ENCODE measurements at regions not wholly inside any gene's neighbourhood (a gene's known extent, or its start where the extent isn't known, plus 50 kb on each side); places are given as distances from the start of the nearest gene placed in this dataset.

- Histone ChIP-seq H3K79me1 (ENCODE audit: insufficient read depth, low read depth, low read length, poor library complexity, severe bottlenecking) (no peaks in the 10 kb centered on the region), H2BK20ac (ENCODE audit: low read depth, low read length, poor library complexity, severe bottlenecking) (no peak overlapping the region), H3K4ac (ENCODE audit: low read depth, low read length) (no peak overlapping the region), H2BK15ac (ENCODE audit: low read depth, low read length) (no peak overlapping the region), H3K9ac (ENCODE audit: extremely low read depth, insufficient read length, low read length) (no peak overlapping the region), H3K14ac (ENCODE audit: insufficient read depth, low read length) (no peak overlapping the region), H3K9me3 (ENCODE audit: control insufficient read depth, low read depth, low read length) (no peaks in the 10 kb centered on the region), H3K4me2 (ENCODE audit: insufficient read depth, insufficient read length, low read length) (no peak overlapping the region), H3K27ac (ENCODE audit: insufficient read length, low read depth, low read length) (no peak overlapping the region), H3K79me2 (ENCODE audit: insufficient read depth, low read length) (no peaks in the 10 kb centered on the region), H4K8ac (replicated peaks; ENCODE audit: insufficient read length, low read depth, low read length) (no peak overlapping the region), H3K23ac (ENCODE audit: insufficient read length, low read depth, low read length) (no peak overlapping the region), H2BK120ac (ENCODE audit: low read depth, low read length, poor library complexity, severe bottlenecking) (no peak overlapping the region), H3K56ac (ENCODE audit: insufficient read length, low read depth, low read length) (no peak overlapping the region), H3K27me3 (ENCODE audit: insufficient read depth, low read length) (no peaks in the 10 kb centered on the region; the same call in 1 of the 2 replicates), H2BK12ac (ENCODE audit: insufficient read length, low read depth, low read length) (no peak overlapping the region), H4K20me1 (ENCODE audit: control insufficient read depth, insufficient read depth, insufficient read length) (no peaks in the 10 kb centered on the region), H4K5ac (ENCODE audit: insufficient read length, low read depth, low read length) (no peak overlapping the region), H2AK5ac (ENCODE audit: insufficient read length, low read length) (no peak overlapping the region), H3T11ph (ENCODE audit: low read length) (no peak overlapping the region), H3K4me1 (ENCODE audit: insufficient read depth, low read length) (peaks cover 4% of the 10 kb centered on the region; the same call in 1 of the 2 replicates), H3K18ac (ENCODE audit: insufficient read length, low read depth, low read length) (no peak overlapping the region), H3K23me2 (ENCODE audit: insufficient read length, low read depth, low read length, poor library complexity, severe bottlenecking) (no peaks in the 10 kb centered on the region), H2BK5ac (ENCODE audit: insufficient read length, low read length) (no peak overlapping the region), H4K91ac (ENCODE audit: insufficient read length, low read depth, low read length) (no peak overlapping the region), H2AFZ (ENCODE audit: low read length) (no peak overlapping the region)
- H3K9me3 Mint-ChIP-seq: peaks cover 3 to 8% of the 10 kb centered on the region in 2 experiments; a peak in 2 of 5 replicates
- no peak for DNase-seq
- peaks cover 0 to 12% (median 12%) of the 10 kb centered on the region in 3 experiments; a peak in 6 of 7 replicates for H3K36me3 Mint-ChIP-seq (ENCODE audit: insufficient read depth in 1 of 3, low read depth in 3 of 3)
- no peak overlapping the region for H3K4me3 Mint-ChIP-seq
- H3K27me3 Mint-ChIP-seq (ENCODE audit: low read depth): no peaks in the 10 kb centered on the region; the same call in 1 of the 2 replicates
- H3K4me1 Mint-ChIP-seq: peaks cover 14 to 18% of the 10 kb centered on the region in 2 experiments
- TF ChIP-seq CTCF (conservative IDR thresholded peaks at IDR 0.05): no peak
- WGBS (ENCODE audit: extremely low coverage, insufficient read length, low lambda C conversion rate): no CpG with 5 or more reads among the region's 1 CpG
- no peak overlapping the region for H3K27ac Mint-ChIP-seq
Measured at GRCh38 chr2:234852035-234852434, 99.8 kb upstream of the SH3BP4 start.
